Lower leg skin (tissue), 4 donors: ENCODE measurements at regions not wholly inside any gene's neighbourhood (a gene's known extent, or its start where the extent isn't known, plus 50 kb on each side); places are given as distances from the start of the nearest gene placed in this dataset.

Source experiments
- DNase-seq, 2 donors: peaks; one replicate each; pipeline ENCODE4 v3.0.0-alpha.2; 2019; ENCODE audit warnings: low spot score in 2 of 2
- H3K4me3 ChIP-seq: fragments of 200-600 bp; sonication (generic); 2 replicates; pipeline ENCODE4 v1.5.1; 2017; ENCODE audit warnings: mild to moderate bottlenecking, low read depth; ENCODE audit not compliant: poor library complexity, severe bottlenecking
- CTCF ChIP-seq, 3 donors: fragments of 450-650 bp; IDR thresholded peaks; one replicate each; pipeline ENCODE4 v1.5.1; 2016; ENCODE audit warnings: antibody characterized with exemption in 3 of 3, mild to moderate bottlenecking in 3 of 3, moderate library complexity in 2 of 3
- POLR2A ChIP-seq, 2 donors: fragments of 450-650 bp; IDR thresholded peaks; one replicate each; pipeline ENCODE4 v1.6.1; 2016 to 2017; ENCODE audit warnings: antibody characterized with exemption in 2 of 2, mild to moderate bottlenecking in 1 of 2, moderate library complexity in 1 of 2
- WGBS, 2 donors: methylation state at CpG; one replicate each; pipeline ENCODE4 v1.1.5; 2018; 5-methylcytosine and 5-hydroxymethylcytosine counted together
- intact Hi-C: fragments of 100-400 bp; cut with DNase I; formaldehyde crosslinking; loops from one replicate; pipeline ENCODE4 v1.15.0; 2023; ENCODE audit warnings: low total_unique reads

- DNase-seq: no peak
- intact Hi-C loops: no loop called here
- TF ChIP-seq POLR2A (IDR thresholded peaks at IDR 0.05) (no peak), CTCF (IDR thresholded peaks at IDR 0.05) (no peak)
- no peak overlapping the region for H3K4me3 ChIP-seq
- WGBS, 2 donors: 86 to 88% methylated on average over 3 of the region's 3 CpGs
Observed at GRCh38 chr7:68394131-68394530, 1204.1 kb upstream of the AUTS2 start.

GRCh38 chr7:68399991-68400590 lies 1198.2 kb upstream of the AUTS2 start:
- DNase-seq: no peak
- intact Hi-C loops: no loop called here

GRCh38 chr7:68400783-68401182 lies 1197.5 kb upstream of the AUTS2 start:
- WGBS, 2 donors: 78 to 82% methylated on average over 3 of the region's 3 CpGs
- no peak overlapping the region for H3K4me3 ChIP-seq
- intact Hi-C loops: no loop called here
- TF ChIP-seq CTCF (IDR thresholded peaks at IDR 0.05): no peak
- TF ChIP-seq POLR2A (IDR thresholded peaks at IDR 0.05): no peak
- no peak for DNase-seq

More at GRCh38 chr7:68399991-68400590, 1198.2 kb upstream of the AUTS2 start:
- 73 to 76% methylated on average over 6 of the region's 6 CpGs for WGBS, 2 donors
- no peak overlapping the region for H3K4me3 ChIP-seq
- no peak for TF ChIP-seq CTCF (IDR thresholded peaks at IDR 0.05)
- TF ChIP-seq POLR2A (IDR thresholded peaks at IDR 0.05): no peak

- H3K4me3 ChIP-seq: no peak overlapping the region
- WGBS, 2 donors: 83 to 88% methylated on average over 2 of the region's 2 CpGs
- intact Hi-C loops: no loop called here
- no peak for DNase-seq
- TF ChIP-seq POLR2A (IDR thresholded peaks at IDR 0.05) (no peak), CTCF (IDR thresholded peaks at IDR 0.05) (no peak)
Observed at GRCh38 chr7:68401313-68401712, 1197.0 kb upstream of the AUTS2 start.

GRCh38 chr7:68406480-68406879 lies 1191.8 kb upstream of the AUTS2 start:
- no peak for DNase-seq
- intact Hi-C loops: no loop called here
- H3K4me3 ChIP-seq: no peak overlapping the region
- WGBS, 2 donors: 58 to 78% methylated on average over 4 of the region's 4 CpGs
- no peak for TF ChIP-seq CTCF (IDR thresholded peaks at IDR 0.05)
- no peak for TF ChIP-seq POLR2A (IDR thresholded peaks at IDR 0.05)

GRCh38 chr7:68407460-68407859 lies 1190.8 kb upstream of the AUTS2 start:
- DNase-seq: no peak
- no peak overlapping the region for H3K4me3 ChIP-seq
- intact Hi-C loops: no loop called here
- no peak for TF ChIP-seq CTCF (IDR thresholded peaks at IDR 0.05)
- no peak for TF ChIP-seq POLR2A (IDR thresholded peaks at IDR 0.05)
